GM19324 (cell line): ENCODE measurements at regions not wholly inside any gene's neighbourhood (a gene's known extent, or its start where the extent isn't known, plus 50 kb on each side); places are given as distances from the start of the nearest gene placed in this dataset.
"Not testable (repeated sequence)": the region's sequence is repeated elsewhere in the genome, so short reads cannot be mapped to it uniquely, and the experiment has no call there.

Experiments used
- ATAC-seq: cut with Tn5 transposase; IDR thresholded peaks from one replicate; pipeline ENCODE4 v1.9.1; 2021; ENCODE audit warnings: mild to moderate bottlenecking, moderate library complexity; ENCODE audit not compliant: unreplicated experiment, low FRiP score

- not testable (repeated sequence) for ATAC-seq
These were observed 141.6 kb upstream of the PRSS12 start for GRCh38 chr4:118494437-118494836.

DNA sequence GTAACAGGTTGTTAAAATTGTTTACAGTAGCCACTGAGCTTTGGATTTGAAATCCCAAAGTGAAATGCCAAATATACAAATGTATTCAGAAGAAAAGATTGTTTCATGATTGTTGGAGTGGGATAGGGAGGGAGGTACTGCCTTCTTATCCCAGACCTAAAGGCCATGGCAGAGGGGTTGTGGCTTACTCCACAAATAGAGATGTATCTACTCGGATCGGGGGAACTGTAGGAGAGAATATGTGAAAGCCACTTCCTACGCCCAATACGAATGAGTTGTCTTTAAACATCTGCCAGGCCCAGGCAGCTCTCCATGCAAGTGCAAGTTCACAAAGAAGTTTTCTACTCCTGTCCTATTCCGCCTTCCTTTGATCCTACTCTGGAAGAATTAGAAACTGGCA is 150.2 kb upstream of the PRSS12 start:
- ATAC-seq: not testable (repeated sequence)

DNA sequence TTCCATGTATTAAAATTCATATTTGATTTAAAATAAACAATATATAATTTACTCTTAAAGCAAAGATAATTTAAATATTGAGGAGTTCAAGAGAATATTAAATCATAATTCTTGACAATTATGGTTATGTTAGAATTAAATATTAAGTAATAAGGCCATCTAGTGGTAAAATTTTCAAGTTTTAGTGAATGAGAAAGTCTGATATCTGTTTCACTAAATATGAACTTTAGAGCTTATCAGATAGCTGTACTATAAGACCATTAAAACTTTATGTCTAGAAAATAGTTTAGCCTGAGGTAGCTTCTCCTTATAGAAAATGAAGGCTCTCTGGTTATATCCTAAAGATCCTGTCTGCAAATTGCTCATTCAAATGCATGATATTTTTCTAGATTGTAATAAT is 152.1 kb upstream of the PRSS12 start:
- not testable (repeated sequence) for ATAC-seq

- ATAC-seq: not testable (repeated sequence)
These were observed 152.7 kb upstream of the PRSS12 start for GRCh38 chr4:118505491-118505890.

DNA sequence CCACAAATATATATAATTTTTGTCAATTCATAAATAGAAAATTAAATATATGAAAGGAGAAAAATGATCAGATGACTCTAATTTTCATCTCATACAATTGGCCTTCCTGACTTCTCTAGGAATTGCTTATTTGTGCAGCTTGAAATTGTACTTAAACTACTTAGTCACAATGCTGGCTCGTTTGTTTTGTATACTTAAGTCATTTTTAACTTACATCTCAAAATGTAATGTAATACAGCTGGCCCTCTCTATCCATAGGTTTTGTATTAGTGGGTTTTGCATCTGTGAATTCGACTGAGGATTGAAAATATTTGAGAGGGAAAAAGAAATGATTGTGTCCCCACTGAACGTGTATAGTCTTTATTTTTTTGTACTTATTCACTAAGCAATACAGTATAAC is 160.1 kb upstream of the PRSS12 start:
- not testable (repeated sequence) for ATAC-seq

GRCh38 chr4:118514332-118514731 is 161.5 kb upstream of the PRSS12 start:
- ATAC-seq: peak; percentile 65

DNA sequence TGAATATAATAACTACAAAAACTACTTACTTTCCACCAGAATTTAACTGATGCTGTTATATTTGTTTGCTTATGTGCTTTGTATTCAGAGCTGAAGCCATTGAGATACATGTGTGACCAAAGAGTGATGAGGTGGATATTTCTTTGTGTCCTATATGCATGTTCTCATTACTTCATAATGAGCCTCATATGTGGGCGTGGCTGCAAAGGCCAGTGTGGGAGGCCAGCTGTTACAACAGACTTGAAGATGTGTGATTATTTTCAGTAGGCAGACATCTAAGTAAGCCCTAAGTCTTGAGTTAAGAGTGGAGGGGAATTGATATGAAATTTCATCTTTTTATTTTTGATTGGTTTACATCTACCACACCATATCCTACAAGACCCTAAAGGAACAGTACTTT is 163.3 kb upstream of the PRSS12 start:
- not testable (repeated sequence) for ATAC-seq

DNA sequence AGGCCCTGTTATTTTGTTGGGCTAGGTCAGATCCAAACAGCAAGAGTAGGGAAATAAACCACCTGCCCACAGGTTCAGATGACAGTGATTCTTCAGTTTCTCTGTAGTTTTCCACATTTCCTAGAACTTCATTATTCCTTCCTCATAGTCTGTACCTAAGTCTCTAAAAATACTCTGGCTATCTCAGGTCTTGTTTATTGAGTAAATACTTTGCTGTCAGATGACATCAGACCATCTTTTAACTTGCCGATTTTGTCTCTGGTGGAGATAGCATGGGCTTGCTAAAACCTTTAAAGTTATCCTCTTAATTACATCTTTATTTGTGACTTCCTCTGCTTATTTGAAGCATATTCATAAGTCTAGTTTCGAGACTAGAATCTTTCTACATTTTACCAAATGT is 155.1 kb upstream of the METTL14 start:
- not testable (repeated sequence) for ATAC-seq

DNA sequence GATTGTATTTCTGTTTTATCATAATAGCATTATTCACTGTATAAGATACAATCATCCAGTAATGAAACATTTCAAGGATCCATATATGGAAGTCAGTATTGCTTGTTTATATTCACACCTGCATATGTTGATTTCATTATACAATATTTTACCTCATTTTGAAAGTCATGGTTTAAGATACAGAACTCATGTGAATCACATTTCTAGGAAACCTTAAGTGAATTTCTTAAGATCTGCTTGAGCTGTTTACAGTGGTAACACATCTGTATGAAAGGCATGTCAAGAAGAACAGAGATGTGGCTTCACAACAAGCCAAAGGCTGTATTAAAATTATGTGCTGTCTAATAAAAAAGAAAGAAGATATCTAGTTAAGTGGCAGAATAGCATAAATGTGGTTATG is 153.2 kb upstream of the METTL14 start:
- not testable (repeated sequence) for ATAC-seq

DNA sequence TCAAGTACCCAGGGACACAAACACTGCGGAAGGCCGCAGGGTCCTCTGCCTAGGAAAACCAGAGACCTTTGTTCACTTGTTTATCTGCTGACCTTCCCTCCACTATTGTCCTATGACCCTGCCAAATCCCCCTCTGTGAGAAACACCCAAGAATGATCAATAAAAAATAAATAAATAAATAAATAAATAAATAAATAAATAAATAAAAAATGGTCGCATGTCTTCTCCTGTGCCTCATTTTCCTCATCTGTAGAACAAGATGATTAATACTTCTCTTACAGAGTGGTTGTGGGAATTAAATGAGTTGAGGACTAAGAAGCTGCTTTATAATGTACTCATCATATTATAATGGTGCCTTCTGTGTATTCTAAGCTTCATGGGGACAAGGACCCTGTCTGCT is 149.4 kb upstream of the METTL14 start:
- ATAC-seq: not testable (repeated sequence)

DNA sequence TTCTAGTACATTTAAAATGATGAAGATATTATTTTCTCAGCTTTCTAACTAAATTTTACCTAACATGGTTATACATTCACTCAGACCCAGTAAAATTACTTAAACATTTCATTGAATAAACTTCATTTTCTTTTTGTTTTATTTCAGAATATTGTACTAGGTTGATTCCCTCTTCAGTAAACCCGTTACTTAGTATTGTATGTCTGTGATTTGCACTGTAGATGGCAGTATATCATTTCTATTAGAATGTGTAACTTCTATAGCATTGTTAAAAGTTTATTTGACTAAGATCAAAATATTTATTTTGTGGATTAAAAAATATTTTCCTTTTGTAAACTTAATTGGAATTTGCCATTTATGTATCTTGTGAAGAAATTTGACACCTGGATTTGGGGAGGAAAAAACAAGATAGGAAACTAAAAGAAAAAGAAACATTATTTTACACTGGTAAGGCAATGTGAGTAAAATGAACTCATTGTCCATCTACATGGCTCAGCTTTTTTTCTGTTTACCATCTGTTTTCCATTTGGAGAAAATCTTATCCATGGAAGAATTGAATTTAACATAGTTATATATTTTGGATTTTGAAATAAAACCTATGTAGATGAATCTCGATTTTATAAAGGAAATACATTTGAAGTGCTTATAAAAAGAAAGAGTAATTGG is 145.6 kb upstream of the METTL14 start:
- not testable (repeated sequence) for ATAC-seq

DNA sequence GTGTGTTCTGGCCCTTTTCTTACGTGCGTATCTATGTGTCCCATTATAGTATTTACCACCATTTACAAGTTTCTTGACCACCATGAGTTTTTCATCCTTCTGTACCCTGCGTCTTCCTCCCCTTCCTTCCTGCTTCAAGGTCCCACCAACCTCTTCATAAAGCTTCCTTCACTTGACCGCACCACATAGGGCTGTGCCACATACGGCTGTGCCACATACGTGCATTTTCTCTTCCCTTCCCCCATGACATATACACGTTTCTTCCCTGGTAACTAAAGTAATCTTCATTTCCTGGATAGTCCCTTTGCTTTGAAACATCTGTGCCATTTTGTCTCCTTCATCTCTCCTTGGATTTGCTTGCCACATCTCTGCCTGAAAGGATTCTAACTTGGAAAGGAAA is 128.6 kb upstream of the METTL14 start:
- ATAC-seq: not testable (repeated sequence)

DNA sequence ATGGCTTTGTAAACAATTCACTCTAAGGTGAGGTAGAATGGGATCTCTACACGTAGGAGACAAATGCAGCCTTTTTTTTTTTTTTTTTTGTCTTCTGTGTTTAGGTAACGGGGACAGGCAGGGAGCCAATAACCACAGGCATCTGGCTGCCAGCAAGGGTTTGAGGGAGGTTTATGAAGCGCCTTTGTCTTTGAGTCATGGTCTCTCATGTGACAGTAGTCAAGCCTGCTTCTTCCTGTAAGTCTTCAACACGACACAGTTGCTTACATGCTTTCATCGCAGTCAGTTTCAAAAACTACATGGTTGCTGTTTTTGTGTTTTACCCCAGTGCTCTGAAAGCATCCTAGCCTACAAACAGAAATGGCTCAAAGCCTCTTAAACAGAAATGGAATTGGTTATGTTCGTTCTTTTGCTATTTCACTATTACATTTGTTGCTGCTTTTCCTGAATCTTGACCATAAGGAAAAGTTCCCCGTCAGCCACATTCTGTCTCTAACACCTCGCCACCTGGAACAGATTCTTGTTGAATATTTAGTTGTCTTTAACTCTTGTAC is 127.8 kb upstream of the METTL14 start:
- no peak for ATAC-seq

GRCh38 chr4:118558188-118558587 is 127.0 kb upstream of the METTL14 start:
- ATAC-seq: not testable (repeated sequence)

GRCh38 chr4:118561559-118561958 is 123.6 kb upstream of the METTL14 start:
- ATAC-seq: not testable (repeated sequence)

GRCh38 chr4:118566003-118566513 is 119.1 kb upstream of the METTL14 start:
- peak; percentile 67 for ATAC-seq

- not testable (repeated sequence) for ATAC-seq
These were observed 112.2 kb upstream of the METTL14 start for GRCh38 chr4:118572991-118573390.

DNA sequence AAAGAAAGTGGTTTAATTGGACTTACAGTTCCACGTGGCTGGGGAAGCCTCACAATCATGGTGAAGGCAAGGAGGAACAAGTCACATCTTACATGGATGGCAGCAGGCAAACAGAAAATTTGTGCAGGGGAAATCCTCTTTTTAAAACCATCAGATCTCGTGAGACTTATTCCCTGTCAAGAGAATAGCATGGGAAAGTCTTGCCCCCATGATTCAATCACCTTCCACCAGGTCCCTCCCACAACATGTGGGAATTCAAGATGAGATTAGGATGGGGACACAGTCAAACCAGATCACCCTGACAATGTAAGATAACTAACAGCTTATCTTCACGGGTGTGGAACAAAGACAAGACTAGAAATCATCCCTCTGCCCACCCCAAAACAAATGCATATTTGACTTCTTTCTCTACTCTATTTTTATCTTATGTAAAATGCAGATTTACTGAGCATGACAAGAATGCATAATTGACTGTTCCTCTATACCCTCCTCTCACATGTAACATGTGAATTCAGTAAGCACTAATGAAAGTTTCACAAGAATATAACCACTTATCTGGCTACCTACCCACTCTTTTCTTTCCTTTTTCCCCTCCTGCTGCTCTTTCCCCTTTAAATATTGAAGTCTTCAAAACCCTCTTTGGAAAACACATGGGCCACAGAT is 110.8 kb upstream of the METTL14 start:
- ATAC-seq: not testable (repeated sequence)

- ATAC-seq: not testable (repeated sequence)
These were observed 110.1 kb upstream of the METTL14 start for GRCh38 chr4:118575057-118575456.

DNA sequence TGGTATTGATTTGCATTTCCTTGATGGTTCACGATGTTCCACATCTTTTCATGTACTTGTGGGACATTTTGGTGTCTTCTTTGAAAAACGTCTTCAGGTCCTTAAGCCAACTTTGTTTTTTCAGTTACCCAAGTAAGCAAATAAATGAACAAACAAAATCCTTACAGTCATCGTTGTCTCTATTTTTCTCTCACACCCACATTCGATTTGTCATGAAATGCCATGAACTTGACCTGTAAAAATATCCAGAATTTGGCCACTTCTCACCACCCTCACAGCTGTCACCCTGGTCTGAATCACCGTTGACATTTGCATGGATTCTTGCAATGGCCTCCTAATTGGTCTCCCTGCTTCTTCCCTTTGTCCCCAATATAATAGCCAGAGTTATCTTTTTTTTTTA is 109.5 kb upstream of the METTL14 start:
- ATAC-seq: not testable (repeated sequence)

DNA sequence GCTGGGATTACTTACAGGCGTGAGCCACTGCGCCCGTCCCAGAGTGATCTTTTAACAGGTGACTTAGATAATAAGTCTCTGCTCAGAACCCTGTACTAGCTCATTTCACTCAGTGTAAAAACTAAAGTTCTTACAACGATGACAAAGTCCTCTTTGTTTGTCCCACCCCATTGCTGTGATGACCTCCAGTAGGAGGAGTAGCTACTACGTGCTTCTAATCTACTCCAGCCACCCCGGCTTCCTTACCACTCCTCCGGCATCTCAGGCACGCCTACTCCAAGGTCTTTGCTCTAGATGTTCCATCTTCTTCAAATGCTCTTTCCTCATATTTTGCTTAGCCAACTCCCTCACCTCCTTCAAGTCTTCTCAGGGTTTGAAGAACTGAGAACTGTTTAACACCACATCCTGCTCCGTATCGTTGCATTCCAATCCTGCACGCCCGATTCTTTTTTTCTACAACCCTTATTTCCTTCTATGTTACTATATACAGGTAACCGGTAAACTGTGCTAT is 108.4 kb upstream of the METTL14 start:
- ATAC-seq: not testable (repeated sequence)
